ENCODE measurements at regions not wholly inside any gene's neighbourhood (a gene's known extent, or its start where the extent isn't known, plus 50 kb on each side); places are given as distances from the start of the nearest gene placed in this dataset.

- DNase-seq (ENCODE audit: low read depth), result no peak
Measured at GRCh38 chr4:23333946-23334878, 555.6 kb downstream of the PPARGC1A start.

DNA sequence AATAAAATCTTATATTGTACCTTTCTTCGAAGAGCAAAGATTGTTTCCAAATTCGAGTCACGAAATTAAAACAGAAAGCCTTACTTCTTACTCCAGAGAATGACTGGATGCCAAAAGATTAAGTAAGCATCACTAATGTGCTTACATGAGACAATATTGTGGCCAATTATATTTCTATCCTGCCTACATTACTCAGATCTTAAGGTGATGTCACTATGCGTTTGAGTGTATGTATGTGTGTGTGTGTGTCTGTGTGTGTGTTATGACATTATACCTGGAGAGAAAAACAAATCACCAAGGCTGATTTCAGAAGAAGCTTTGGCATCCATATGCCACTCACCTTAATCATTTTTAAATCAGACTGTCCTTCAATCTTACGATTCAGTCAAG, 556.3 kb downstream of the PPARGC1A start:
- no peak for DNase-seq (ENCODE audit: low read depth)

DNA sequence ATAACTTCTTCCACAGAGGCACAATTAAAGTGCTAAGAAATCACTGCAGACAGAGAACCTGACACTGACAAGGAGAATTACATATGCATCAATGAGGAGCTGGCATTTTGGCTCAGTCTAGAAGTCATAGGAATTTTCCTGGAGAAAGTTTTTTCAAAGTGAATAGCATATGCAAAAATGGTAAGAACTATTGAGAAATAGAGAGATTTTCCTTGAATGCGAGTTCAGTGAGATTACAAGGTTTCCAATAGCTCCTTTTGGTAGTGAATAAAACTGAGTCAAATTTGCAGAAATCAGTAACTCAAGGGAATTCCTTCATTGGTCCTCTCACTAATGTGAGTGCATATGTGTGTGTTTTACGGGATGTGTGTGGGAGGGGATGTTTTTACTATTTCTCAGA, 557.5 kb downstream of the PPARGC1A start:
- DNase-seq (ENCODE audit: low read depth), result no peak

- DNase-seq (ENCODE audit: low read depth), result no peak
Measured at GRCh38 chr4:23327120-23327519, 562.7 kb downstream of the PPARGC1A start.

- DNase-seq (ENCODE audit: low read depth), result no peak
Measured at GRCh38 chr4:23324021-23324690, 565.7 kb downstream of the PPARGC1A start.

GRCh38 chr4:23323436-23323835, 566.4 kb downstream of the PPARGC1A start:
- no peak for DNase-seq (ENCODE audit: low read depth)

GRCh38 chr4:23322732-23323131, 567.1 kb downstream of the PPARGC1A start:
- DNase-seq (ENCODE audit: low read depth), result no peak

DNA sequence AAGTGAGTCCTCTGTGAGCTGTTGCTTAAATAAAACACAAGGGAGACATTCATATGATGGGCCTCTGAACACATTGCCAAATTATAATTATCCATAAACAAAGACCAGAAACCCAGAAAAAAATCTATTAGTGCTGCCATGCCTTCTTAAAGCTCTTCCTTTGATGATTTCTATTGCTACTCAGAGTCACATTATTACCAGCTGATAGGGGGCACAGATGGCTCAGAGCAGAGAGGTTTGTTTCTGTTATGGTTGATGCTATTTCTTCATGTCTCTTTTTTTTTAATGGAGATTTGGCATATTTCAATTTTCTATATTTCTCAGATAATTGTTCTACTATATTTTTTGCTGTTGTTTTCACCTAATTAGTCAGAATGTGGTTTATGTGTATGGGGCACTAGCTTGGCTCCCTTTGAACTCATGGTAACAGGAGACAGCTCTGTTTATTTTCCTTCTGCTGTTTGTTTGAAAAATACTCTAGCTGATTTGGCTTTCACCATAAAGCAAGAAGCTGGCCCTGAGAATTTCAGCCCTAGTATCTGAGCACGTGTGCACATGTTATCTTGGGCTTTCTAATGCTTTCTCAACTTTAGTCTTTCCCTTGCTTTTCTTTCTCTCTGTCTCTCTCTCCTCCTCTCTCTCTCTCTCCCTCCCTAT, 568.8 kb downstream of the PPARGC1A start:
- DNase-seq (ENCODE audit: low read depth), result no peak

GRCh38 chr4:23312686-23313085, 577.2 kb downstream of the PPARGC1A start:
- DNase-seq (ENCODE audit: low read depth), result no peak

- no peak for DNase-seq (ENCODE audit: low read depth)
Measured at GRCh38 chr4:23311983-23312382, 577.9 kb downstream of the PPARGC1A start.

DNA sequence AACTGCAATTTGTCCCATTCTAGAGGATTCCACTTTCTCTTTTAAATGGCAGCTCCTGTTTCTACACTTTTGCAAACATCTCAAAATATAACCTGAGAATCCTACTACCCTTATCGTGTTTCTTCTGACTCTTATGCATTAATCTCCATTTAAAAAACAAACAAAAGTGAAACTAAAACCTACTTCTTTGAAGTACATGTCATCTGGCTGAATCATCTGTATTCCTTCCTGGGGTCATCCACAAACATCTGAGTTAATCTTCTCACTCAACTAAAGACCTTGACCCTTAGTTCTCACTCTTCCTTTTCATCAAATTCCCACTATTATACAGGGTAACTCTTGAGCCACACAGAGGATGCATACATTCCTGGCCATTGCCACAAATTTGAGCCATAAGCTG, 584.8 kb downstream of the PPARGC1A start:
- DNase-seq (ENCODE audit: low read depth), result no peak

GRCh38 chr4:23298371-23298770, 591.5 kb downstream of the PPARGC1A start:
- DNase-seq (ENCODE audit: low read depth), result no peak

DNA sequence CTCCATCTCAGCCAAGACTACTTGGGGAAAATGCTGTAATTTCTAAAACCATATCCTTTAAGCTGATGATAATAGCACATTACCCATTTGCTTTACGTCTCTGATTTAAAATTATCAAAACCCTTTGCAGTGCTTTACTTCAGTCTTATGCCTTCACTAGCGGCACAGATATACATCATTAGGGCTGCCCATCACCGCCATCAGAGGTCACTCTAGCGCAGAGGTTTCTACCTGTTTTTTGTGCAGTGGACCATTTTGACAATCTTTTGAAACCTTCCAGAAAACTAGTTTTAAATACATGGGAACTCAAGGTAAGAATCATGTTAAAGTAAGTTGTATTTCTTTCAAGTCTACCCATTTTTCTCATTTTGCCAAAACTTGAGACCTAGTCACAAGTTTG, 592.5 kb downstream of the PPARGC1A start:
- DNase-seq (ENCODE audit: low read depth), result no peak

DNA sequence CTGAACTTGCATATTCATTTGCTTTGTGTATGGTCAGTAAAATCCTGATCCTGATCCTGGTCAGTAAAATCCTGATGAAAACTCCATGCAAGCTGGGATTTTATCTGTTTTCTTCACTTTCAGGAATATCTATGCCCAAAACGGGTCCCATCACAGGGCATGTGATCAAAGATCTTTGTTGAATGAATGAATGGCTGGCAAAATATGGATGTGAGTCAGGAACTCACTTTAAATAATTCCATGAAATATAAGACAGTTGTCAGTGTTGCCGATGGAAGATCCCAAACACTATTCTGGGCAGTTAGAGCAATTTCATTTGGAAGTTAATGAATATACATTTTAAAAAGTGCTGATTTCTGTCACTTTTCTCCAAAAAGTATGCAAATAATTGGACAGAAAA, 598.4 kb downstream of the GBA3 start:
- no peak for DNase-seq (ENCODE audit: low read depth)

- DNase-seq (ENCODE audit: low read depth), result no peak
Measured at GRCh38 chr4:23290656-23291055, 597.9 kb downstream of the GBA3 start.

- DNase-seq (ENCODE audit: low read depth), result no peak
Measured at GRCh38 chr4:23279377-23279986, 586.7 kb downstream of the GBA3 start.

GRCh38 chr4:23278845-23279244, 586.1 kb downstream of the GBA3 start:
- DNase-seq (ENCODE audit: low read depth), result no peak

GRCh38 chr4:23276076-23276475, 583.3 kb downstream of the GBA3 start:
- DNase-seq (ENCODE audit: low read depth), result no peak

DNA sequence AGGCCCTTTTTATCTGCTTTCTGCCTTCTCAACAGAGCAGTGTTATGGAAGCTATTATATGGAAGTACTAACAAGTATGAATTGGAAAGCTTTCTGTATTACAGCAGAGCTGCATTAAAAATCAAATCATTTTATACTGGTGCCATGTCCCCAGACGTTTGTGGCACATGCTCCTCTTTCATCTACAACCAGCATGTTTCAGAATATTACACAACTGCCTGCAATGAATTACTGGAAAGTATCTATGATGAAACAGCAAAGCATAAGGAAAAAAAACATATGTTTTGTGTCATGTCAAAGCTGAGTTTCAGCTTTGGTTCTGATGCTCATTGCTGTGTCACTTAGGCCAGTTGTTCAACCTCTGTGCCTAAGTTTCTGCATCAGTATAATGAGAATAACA, 576.8 kb downstream of the GBA3 start:
- DNase-seq (ENCODE audit: low read depth), result no peak

GRCh38 chr4:23268072-23268771, 575.5 kb downstream of the GBA3 start:
- DNase-seq (ENCODE audit: low read depth), result no peak

DNA sequence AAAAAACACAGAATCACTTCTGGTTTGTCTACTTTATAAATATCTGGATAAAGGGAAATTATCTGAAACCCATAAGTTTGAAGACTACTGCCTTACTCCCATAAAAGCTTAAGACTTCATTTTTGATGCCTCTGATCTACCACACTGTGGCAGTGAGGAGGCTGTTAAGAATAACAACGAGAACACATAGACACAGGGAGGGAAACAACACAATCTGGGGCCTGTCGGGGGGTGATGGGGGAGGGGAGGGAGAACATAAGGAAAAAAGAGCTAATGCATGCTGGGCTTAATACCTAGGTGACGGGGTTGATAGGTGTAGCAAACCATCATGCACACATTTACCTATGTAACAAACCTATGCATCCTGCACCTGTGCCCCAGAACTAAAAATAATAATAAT, 573.7 kb downstream of the GBA3 start:
- no peak for DNase-seq (ENCODE audit: low read depth)

DNA sequence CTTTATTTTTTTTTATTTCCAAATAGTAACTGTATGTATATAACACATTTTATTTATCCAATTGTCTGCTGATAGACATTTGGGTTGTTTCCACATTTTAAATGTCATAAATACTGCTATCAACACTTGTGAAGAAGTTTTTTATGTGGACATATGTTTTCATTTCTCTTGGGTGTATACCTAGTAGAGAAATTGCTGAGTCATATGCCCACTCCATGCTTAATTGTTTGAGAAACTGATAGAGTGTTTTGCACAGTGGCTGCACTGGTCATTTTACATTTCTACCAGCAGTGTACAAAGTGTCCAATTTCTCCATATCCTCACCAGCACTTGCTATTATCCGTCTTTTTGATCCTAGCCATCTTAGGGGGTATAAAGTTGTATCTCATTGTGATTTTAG, 567.8 kb downstream of the GBA3 start:
- DNase-seq (ENCODE audit: low read depth), result no peak

Data from activated T-cell treated with anti-CD3 and anti-CD28 coated beads for 1 hour (primary cell).